Heart left ventricle (tissue), 16 donors: ENCODE measurements at regions not wholly inside any gene's neighbourhood (a gene's known extent, or its start where the extent isn't known, plus 50 kb on each side); places are given as distances from the start of the nearest gene placed in this dataset.
"Not testable (repeated sequence)": the region's sequence is repeated elsewhere in the genome, so short reads cannot be mapped to it uniquely, and the experiment has no call there.

Experiments used
- ATAC-seq, 4 donors: fragments of 200-7000 bp; cut with Tn5 transposase; one replicate each; pipeline ENCODE4 v1.9.1; 2020 to 2022; ENCODE audit warnings: moderate library complexity in 4 of 4, mild to moderate bottlenecking in 3 of 4, moderate number of reproducible peaks in 1 of 4
- DNase-seq, 5 donors: peaks; one replicate each; pipeline ENCODE4 v3.0.0-alpha.2; 2020
- H3K27ac ChIP-seq, 12 donors: fragments of 200-600 bp; sonication (generic) in 4 of 12; one replicate each; pipeline versions ENCODE4 v1.5.0 to v1.8.0; 2016 to 2022; ENCODE audit warnings: mild to moderate bottlenecking in 2 of 12
- H3K27me3 ChIP-seq, 9 donors: fragments of 200-600 bp; sonication (generic) in 2 of 9; one replicate each; pipeline versions ENCODE4 v1.5.1 to v1.8.0; 2016 to 2022; ENCODE audit warnings: mild to moderate bottlenecking in 3 of 9
- H3K36me3 ChIP-seq, 9 donors: fragments of 200-600 bp; sonication (generic) in 2 of 9; one replicate each; pipeline versions ENCODE4 v1.5.0 to v1.8.0; 2018 to 2022; ENCODE audit warnings: mild to moderate bottlenecking in 2 of 9
- H3K4me1 ChIP-seq, 12 donors: fragments of 200-600 bp; sonication (generic) in 4 of 12; one replicate each; pipeline versions ENCODE4 v1.5.0 to v1.8.0; 2016 to 2022; ENCODE audit warnings: mild to moderate bottlenecking in 3 of 12
- H3K4me3 ChIP-seq, 12 donors: fragments of 200-600 bp; sonication (generic) in 4 of 12; one replicate each; pipeline versions ENCODE4 v1.5.0 to v1.8.0; 2017 to 2022; ENCODE audit warnings: mild to moderate bottlenecking in 9 of 12, moderate library complexity in 4 of 12
- H3K9me3 ChIP-seq, 12 donors: fragments of 200-600 bp; sonication (generic) in 4 of 12; one replicate each; pipeline versions ENCODE4 v1.5.0 to v1.8.0; 2016 to 2022; ENCODE audit warnings: mild to moderate bottlenecking in 1 of 12
- POLR2A ChIP-seq, 2 donors: fragments of 450-650 bp; IDR thresholded peaks; one replicate each; pipeline ENCODE4 v1.6.1; 2017; ENCODE audit warnings: antibody characterized with exemption in 2 of 2, mild to moderate bottlenecking in 2 of 2, moderate library complexity in 2 of 2
- WGBS, 4 donors: extraction: QIAGEN DNeasy Blood & Tissue Kit in 2 of 4; methylation state at CpG; one replicate each; pipeline versions ENCODE4 v1.1.5 to v1.1.7; 2013 to 2018; 5-methylcytosine and 5-hydroxymethylcytosine counted together
- intact Hi-C, 10 donors: fragments of 100-400 bp; cut with DNase I; formaldehyde crosslinking; loops; one replicate each; pipeline versions ENCODE4 v1.11.1 to v1.14.2; 2022
- TF ChIP-seq, protein P1 (sequence below), 12 donors: fragments of 200-600 bp; sonication (generic) in 4 of 12; IDR thresholded peaks; one replicate each; pipeline versions ENCODE4 v1.5.0 to v1.8.0; 2018 to 2022; ENCODE audit warnings: antibody characterized with exemption in 12 of 12, mild to moderate bottlenecking in 5 of 12
- donor health status: ischemic (EF 13 %, LVEDD 7.1; RV severe dilation, severe dysfunction).
- donor health status: healthy with polysubstance abuse.
- donor health status: DM: no; HTN: yes; CAD: no.
- donor health status: DM: no; HTN: no; CAD: no.
- donor health status: ischemic (EF 25% LVEDD 6.9; RV normal size, moderate dysfunction).
- donor health status: ischemic (EF 25% LVEDD 5.7; RV mildly dilated, moderate dysfunction).
- donor health status: healthy.
- donor health status: DM: yes; HTN: yes; CAD: no.
- donor health status: ischemic (EF 35%, LVEDD 5.7; RV mildly dilated, moderate dysfunction).
- donor health status: nonischemic (EF 11% LVEDD 7.7; RV severe dilation, severe dysfunction).
- donor health status: DM: yes; HTN: yes; CAD: no.
- donor health status: PGD.
- donor health status: ischemic (EF 29% LVEDD 5.4; RV normal size, mild dysfunction).
- donor health status: nonischemic (EF 23%, LVEDD 6.1; RV moderate dilation, normal function).

DNA sequence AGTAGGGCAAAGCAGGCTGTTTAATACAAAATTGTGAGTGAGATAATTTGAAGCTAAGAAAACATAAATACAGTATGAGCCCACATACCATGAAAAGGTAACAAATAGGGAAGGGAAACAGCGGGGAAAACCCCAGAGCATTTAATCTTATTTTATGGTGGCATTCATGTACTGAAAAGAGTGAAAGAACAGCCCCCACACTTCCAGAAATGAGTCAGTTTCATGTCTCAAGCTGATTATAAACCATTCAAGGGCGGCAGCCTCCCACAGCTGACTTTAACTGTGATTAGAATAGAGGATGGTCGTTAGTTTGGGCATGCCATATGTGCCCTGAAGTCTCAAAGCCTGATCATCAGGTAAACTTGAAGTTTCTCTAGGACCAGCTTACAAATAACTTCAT, 64.5 kb downstream of the FOXG1 start:
- no peak overlapping the region for H3K4me3 ChIP-seq
- H3K36me3 ChIP-seq, result no peaks in the 10 kb centered on the region
- H3K27me3 ChIP-seq, result peaks cover 0 to 4% (median 0%) of the 10 kb centered on the region in 9 donors
- ATAC-seq (no peak), DNase-seq (no peak)
- H3K9me3 ChIP-seq, result no peaks in the 10 kb centered on the region
- WGBS, 4 donors, result 44 to 57% (median 52%) methylated on average over 3 of the region's 3 CpGs
- no peak overlapping the region for H3K27ac ChIP-seq
- no peaks in the 10 kb centered on the region for H3K4me1 ChIP-seq
- intact Hi-C loops, result no loop called here
- no peak for TF ChIP-seq POLR2A (IDR thresholded peaks at IDR 0.05)
- TF ChIP-seq, protein P1, sequence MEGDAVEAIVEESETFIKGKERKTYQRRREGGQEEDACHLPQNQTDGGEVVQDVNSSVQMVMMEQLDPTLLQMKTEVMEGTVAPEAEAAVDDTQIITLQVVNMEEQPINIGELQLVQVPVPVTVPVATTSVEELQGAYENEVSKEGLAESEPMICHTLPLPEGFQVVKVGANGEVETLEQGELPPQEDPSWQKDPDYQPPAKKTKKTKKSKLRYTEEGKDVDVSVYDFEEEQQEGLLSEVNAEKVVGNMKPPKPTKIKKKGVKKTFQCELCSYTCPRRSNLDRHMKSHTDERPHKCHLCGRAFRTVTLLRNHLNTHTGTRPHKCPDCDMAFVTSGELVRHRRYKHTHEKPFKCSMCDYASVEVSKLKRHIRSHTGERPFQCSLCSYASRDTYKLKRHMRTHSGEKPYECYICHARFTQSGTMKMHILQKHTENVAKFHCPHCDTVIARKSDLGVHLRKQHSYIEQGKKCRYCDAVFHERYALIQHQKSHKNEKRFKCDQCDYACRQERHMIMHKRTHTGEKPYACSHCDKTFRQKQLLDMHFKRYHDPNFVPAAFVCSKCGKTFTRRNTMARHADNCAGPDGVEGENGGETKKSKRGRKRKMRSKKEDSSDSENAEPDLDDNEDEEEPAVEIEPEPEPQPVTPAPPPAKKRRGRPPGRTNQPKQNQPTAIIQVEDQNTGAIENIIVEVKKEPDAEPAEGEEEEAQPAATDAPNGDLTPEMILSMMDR (IDR thresholded peaks at IDR 0.05), result no peak

DNA sequence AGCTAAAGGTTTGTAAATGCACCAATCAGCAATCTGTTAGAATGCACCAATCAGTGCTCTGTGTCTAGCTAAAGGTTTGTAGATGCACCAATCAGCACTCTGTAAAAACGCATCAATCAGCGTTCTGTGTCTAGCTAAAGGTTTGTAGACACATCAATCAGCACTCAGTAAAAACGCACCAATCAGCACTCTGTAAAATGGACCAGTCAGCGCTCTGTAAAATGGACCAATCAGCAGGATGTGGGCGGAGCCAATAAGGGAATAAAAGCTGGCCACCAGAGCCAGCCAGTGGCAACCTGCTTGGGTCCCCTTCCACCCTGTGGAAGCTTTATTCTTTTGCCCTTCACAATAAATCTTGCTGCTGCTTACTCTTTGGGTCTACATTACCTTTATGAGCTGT, 76.0 kb downstream of the FOXG1 start:
- H3K27me3 ChIP-seq, H3K36me3 ChIP-seq, intact Hi-C loops, H3K27ac ChIP-seq, H3K4me3 ChIP-seq, DNase-seq, H3K4me1 ChIP-seq, ATAC-seq: not testable (repeated sequence)
- 78 to 83% (median 81%) methylated on average over 5 of the region's 5 CpGs for WGBS, 4 donors
- peaks cover 0 to 16% (median 0%) of the 10 kb centered on the region in 12 donors for H3K9me3 ChIP-seq

DNA sequence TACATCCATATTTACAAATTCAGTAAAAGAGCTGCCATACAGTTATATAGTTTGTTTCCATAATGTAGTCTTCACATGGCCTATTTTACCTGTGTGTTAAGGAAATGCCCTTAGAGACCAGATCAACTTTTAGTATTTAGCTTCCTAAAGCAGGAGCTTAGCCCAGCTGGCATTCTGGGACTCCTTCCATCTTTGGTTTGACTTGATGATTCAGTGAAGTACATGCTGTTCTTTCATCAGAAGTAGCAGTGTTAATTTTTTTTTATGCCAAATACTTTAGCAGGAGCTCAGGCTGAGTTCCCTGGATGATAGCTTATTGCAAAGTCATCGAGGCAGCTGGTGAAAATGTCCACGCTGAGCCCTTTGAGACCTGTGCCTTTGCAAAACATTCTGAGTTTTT, 101.0 kb downstream of the FOXG1 start:
- Histone ChIP-seq H3K4me3 (no peak overlapping the region), H3K36me3 (no peaks in the 10 kb centered on the region), H3K4me1 (no peaks in the 10 kb centered on the region), H3K27ac (no peak overlapping the region), H3K9me3 (peaks cover 0 to 8% (median 0%) of the 10 kb centered on the region in 12 donors), H3K27me3 (no peaks in the 10 kb centered on the region)
- intact Hi-C loops, result no loop called here
- TF ChIP-seq, protein P1 (IDR thresholded peaks at IDR 0.05), result no peak
- TF ChIP-seq POLR2A (IDR thresholded peaks at IDR 0.05), result no peak
- no peak for DNase-seq
- no peak for ATAC-seq
- WGBS, 4 donors, result 38 to 72% (median 66%) methylated on average over 2 of the region's 2 CpGs

DNA sequence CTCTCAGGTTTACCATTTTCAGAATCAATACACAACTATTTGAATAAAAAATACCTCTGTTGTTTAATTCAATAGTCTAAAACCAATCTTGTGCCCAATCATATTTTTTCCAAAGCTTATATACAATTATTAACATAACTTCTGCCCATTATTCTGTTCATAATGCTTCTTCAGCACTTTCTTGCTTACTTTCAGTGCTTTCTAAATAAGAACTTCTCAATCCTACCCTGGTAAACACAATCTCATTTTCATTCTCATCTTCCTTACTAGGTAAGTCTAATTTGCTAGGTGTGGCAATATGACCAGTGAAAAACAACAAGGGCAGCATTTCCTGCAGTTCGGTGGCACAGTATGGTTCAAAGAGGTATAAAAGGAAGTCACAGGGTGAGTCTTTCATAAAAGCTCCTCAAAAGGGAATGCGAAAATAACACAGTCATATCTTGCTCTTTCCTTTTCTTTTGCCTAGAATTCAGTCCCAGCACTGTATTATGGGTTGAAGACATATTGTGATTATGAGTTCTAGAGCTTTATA, 103.5 kb downstream of the FOXG1 start:
- Histone ChIP-seq H3K27ac (no peak overlapping the region), H3K27me3 (no peaks in the 10 kb centered on the region), H3K4me3 (no peak overlapping the region), H3K9me3 (peaks cover 0 to 3% (median 0%) of the 10 kb centered on the region in 12 donors), H3K36me3 (no peaks in the 10 kb centered on the region), H3K4me1 (no peaks in the 10 kb centered on the region)
- intact Hi-C loops, result no loop called here
- DNase-seq (no peak), ATAC-seq (no peak)
- 59 to 72% (median 66%) methylated on average over 2 of the region's 2 CpGs for WGBS, 4 donors
- TF ChIP-seq, protein P1 (IDR thresholded peaks at IDR 0.05), result no peak
- no peak for TF ChIP-seq POLR2A (IDR thresholded peaks at IDR 0.05)

DNA sequence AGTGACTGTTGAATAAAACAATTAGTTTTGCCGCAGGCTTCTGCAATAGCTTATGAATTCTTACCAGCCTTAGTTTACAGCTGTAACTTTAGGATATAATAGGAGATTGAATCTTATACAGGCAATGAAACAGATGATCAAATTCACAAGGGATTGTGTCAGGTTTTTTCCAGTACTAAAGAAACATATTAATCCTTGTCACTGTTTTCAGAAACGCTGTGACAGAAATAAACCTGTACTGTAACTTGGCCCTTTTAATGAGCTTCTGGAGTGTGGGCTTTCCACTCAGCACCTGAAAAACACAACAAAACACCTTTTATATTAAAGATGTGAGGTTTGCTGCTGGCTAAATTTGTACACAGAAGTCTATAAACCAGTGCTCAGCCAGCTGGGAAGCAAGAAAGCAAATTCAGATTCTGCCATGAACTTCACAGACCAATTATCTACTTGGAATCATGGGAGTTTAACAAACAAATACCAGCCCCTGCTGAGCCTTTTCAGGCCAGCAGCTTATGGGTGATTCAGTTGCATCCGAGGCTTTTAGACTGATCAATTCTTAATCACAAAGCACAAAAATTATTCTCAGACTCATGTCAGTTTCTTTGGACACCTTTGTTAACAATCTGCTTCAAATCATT, 109.5 kb downstream of the FOXG1 start:
- intact Hi-C loops, result no loop called here
- Histone ChIP-seq H3K4me1 (no peaks in the 10 kb centered on the region), H3K9me3 (no peaks in the 10 kb centered on the region), H3K27ac (no peak overlapping the region), H3K27me3 (no peaks in the 10 kb centered on the region), H3K36me3 (no peaks in the 10 kb centered on the region), H3K4me3 (no peak overlapping the region)
- 53 to 60% (median 60%) methylated on average over 3 of the region's 3 CpGs for WGBS, 4 donors
- TF ChIP-seq, protein P1 (IDR thresholded peaks at IDR 0.05), result no peak
- no peak for TF ChIP-seq POLR2A (IDR thresholded peaks at IDR 0.05)
- no peak for DNase-seq
- ATAC-seq, result no peak
